ENCODE measurements at regions not wholly inside any gene's neighbourhood (a gene's known extent, or its start where the extent isn't known, plus 50 kb on each side); places are given as distances from the start of the nearest gene placed in this dataset.
"Not testable (repeated sequence)": the region's sequence is repeated elsewhere in the genome, so short reads cannot be mapped to it uniquely, and the experiment has no call there.

- H3K4me3 ChIP-seq (replicated peaks; ENCODE audit: low read depth, low read length): no peak overlapping the region
- H3K36me3 ChIP-seq (ENCODE audit: control insufficient read depth, insufficient read depth, low read length): no peaks in the 10 kb centered on the region
- TF ChIP-seq, protein P1, sequence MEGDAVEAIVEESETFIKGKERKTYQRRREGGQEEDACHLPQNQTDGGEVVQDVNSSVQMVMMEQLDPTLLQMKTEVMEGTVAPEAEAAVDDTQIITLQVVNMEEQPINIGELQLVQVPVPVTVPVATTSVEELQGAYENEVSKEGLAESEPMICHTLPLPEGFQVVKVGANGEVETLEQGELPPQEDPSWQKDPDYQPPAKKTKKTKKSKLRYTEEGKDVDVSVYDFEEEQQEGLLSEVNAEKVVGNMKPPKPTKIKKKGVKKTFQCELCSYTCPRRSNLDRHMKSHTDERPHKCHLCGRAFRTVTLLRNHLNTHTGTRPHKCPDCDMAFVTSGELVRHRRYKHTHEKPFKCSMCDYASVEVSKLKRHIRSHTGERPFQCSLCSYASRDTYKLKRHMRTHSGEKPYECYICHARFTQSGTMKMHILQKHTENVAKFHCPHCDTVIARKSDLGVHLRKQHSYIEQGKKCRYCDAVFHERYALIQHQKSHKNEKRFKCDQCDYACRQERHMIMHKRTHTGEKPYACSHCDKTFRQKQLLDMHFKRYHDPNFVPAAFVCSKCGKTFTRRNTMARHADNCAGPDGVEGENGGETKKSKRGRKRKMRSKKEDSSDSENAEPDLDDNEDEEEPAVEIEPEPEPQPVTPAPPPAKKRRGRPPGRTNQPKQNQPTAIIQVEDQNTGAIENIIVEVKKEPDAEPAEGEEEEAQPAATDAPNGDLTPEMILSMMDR (IDR thresholded peaks at IDR 0.05; ENCODE audit: insufficient read depth, low read length, poor library complexity, severe bottlenecking): no peak
- no peaks in the 10 kb centered on the region for H3K27me3 ChIP-seq (replicated peaks; ENCODE audit: control insufficient read depth, insufficient read depth, low read length)
- DNase-seq (ENCODE audit: extremely low read depth, insufficient read length): no peak
Observed at GRCh38 chr9:75246949-75247348, 158.6 kb downstream of the OSTF1 start.

- H3K4me3 ChIP-seq (replicated peaks; ENCODE audit: low read depth, low read length): no peak overlapping the region
- TF ChIP-seq, protein P1 (IDR thresholded peaks at IDR 0.05; ENCODE audit: insufficient read depth, low read length, poor library complexity, severe bottlenecking): peak; percentile 82
- no peaks in the 10 kb centered on the region for H3K36me3 ChIP-seq (ENCODE audit: control insufficient read depth, insufficient read depth, low read length)
- no peaks in the 10 kb centered on the region for H3K27me3 ChIP-seq (replicated peaks; ENCODE audit: control insufficient read depth, insufficient read depth, low read length)
- no peak for DNase-seq (ENCODE audit: extremely low read depth, insufficient read length)
Observed at GRCh38 chr9:75265525-75265972, 177.2 kb downstream of the OSTF1 start.

DNA sequence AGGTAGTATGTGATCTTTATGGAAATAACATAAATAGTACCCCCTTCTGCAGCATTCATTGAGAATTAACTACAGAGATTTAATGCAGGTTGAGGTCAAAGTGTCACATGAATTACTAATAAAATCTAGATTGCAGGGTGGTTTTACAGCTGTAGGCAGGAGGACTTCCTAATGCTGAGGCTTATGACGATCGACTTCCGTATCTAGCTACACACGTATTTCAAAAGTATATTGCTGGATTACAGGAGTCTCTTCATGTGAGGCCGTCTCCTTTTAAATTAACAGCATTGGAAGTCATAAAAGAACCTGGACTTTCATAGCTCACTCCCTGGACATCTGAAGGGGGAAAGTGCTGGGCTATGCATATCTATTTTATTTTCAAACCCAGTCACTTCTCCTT lies 180.9 kb downstream of the OSTF1 start:
- no peak overlapping the region for H3K4me3 ChIP-seq (replicated peaks; ENCODE audit: low read depth, low read length)
- TF ChIP-seq, protein P1 (IDR thresholded peaks at IDR 0.05; ENCODE audit: insufficient read depth, low read length, poor library complexity, severe bottlenecking): no peak
- H3K36me3 ChIP-seq (ENCODE audit: control insufficient read depth, insufficient read depth, low read length): no peaks in the 10 kb centered on the region
- no peaks in the 10 kb centered on the region for H3K27me3 ChIP-seq (replicated peaks; ENCODE audit: control insufficient read depth, insufficient read depth, low read length)
- no peak for DNase-seq (ENCODE audit: extremely low read depth, insufficient read length)

DNA sequence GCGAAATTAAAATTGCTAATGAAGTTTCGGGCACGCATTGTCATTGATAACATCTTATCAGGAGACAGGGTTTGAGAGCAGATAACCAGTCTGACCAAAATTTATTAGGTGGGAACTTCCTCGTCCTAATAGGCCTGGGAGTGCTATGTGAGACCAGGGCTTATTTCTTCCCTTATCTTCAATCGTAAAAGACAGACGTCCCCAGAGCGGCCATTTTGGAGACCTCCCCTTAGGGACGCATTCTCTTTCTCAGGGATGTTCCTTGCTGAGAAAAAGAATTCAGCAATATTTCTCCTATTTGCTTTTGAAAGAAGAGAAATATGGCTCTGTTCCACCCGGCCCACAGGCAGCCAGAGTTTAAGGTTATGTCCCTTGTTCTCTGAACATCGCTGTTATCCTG lies 184.7 kb downstream of the OSTF1 start:
- H3K36me3 ChIP-seq (ENCODE audit: control insufficient read depth, insufficient read depth, low read length); H3K27me3 ChIP-seq (replicated peaks; ENCODE audit: control insufficient read depth, insufficient read depth, low read length); DNase-seq (ENCODE audit: extremely low read depth, insufficient read length); H3K4me3 ChIP-seq (replicated peaks; ENCODE audit: low read depth, low read length): not testable (repeated sequence)

- TF ChIP-seq, protein P1 (IDR thresholded peaks at IDR 0.05; ENCODE audit: insufficient read depth, low read length, poor library complexity, severe bottlenecking): no peak
- no peak for DNase-seq (ENCODE audit: extremely low read depth, insufficient read length)
- Histone ChIP-seq H3K36me3 (ENCODE audit: control insufficient read depth, insufficient read depth, low read length) (no peaks in the 10 kb centered on the region), H3K4me3 (replicated peaks; ENCODE audit: low read depth, low read length) (no peak overlapping the region), H3K27me3 (replicated peaks; ENCODE audit: control insufficient read depth, insufficient read depth, low read length) (no peaks in the 10 kb centered on the region)
Observed at GRCh38 chr9:75274781-75275180, 186.5 kb downstream of the OSTF1 start.

DNA sequence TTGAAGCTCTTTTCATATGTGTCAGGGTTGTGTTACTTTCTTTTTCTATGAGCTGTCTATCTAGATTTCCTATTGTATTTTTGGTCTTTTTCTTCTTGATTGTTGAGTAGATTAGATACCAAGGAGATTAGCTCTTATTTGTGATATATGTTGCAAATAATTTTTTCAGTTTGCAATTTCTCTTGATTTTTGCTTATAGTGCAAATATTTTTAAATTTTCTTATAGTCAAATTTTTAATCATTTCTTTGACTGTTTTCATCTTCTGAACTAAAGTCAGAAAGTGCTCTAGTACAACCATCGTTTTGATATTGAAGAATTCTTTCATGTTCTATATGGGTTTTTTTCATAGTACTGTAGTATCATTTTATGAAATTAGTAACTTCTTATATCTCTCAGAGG lies 193.7 kb downstream of the OSTF1 start:
- Histone ChIP-seq H3K36me3 (ENCODE audit: control insufficient read depth, insufficient read depth, low read length) (no peaks in the 10 kb centered on the region), H3K4me3 (replicated peaks; ENCODE audit: low read depth, low read length) (no peak overlapping the region), H3K27me3 (replicated peaks; ENCODE audit: control insufficient read depth, insufficient read depth, low read length) (no peaks in the 10 kb centered on the region)
- DNase-seq (ENCODE audit: extremely low read depth, insufficient read length): no peak
- TF ChIP-seq, protein P1 (IDR thresholded peaks at IDR 0.05; ENCODE audit: insufficient read depth, low read length, poor library complexity, severe bottlenecking): no peak

Data from GM06990 (cell line).